GM19025 (cell line): ENCODE measurements at regions not wholly inside any gene's neighbourhood (a gene's known extent, or its start where the extent isn't known, plus 50 kb on each side); places are given as distances from the start of the nearest gene placed in this dataset.
A peak's percentile ranks its signal among the peaks of the same experiment; 100 is the strongest.
"Not testable (repeated sequence)": the region's sequence is repeated elsewhere in the genome, so short reads cannot be mapped to it uniquely, and the experiment has no call there.

Experiments used
- ATAC-seq: cut with Tn5 transposase; IDR thresholded peaks from one replicate; pipeline ENCODE4 v1.9.1; 2021; ENCODE audit warnings: mild to moderate bottlenecking, low read depth, moderate library complexity; ENCODE audit not compliant: unreplicated experiment

DNA sequence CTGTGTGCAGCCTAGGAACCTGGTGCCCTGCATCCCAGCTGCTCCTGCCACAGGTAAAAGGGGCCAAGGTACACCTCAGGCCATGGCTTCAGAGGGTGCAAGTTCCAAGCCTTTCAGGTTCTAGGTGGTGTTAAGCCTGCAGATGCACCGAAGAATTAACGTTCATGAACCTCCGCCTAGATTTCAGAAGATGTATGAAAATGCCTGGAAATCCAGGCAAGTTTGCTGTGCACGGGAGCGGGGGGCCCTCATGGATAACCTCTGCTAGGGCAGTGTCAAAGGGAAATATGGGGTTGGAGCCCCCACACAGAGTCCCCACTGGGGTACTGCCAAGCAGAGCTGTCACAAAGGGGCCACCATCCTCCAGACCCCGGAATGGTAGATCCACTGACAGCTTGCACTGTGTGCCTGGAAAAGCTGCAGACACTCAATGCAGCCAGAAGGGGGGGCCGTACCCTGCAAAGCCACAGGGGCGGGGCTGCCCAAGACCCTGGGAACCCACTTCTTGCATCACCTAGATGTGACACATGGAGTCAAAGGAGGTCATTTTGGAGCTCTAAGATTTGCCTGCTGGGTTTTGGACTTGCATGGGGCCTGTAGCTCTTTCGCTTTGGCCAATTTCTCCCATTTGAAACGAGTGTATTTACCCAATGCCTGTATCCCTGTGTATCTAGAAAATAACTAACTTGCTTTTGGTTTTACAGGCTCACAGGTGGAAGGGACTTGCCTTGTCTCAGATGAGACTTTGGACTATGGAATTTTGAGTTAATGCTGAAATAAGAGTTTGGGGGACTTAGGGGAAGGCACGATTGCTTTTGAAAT is 145.2 kb upstream of the C1QTNF3 start:
- ATAC-seq = not testable (repeated sequence)

DNA sequence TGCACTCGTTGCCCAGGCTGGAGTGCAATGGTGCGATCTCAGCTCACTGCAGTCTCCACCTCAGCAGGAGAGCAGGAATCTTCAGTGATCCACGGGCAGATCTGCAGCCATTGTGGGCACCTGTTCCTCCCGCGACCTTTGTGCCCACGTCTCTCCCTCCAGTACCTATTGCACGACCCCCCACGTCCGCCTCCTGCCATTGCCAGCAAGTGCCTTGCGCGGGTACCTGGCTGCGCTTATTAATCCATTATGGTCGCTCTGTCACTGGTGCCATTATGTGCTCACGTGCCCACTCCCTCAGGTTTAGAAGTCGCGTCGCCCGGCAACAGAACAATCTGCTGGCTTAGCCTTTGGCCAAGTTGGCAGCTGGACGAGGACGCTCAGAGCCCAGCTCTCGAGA is 146.2 kb upstream of the C1QTNF3 start:
- ATAC-seq = not testable (repeated sequence)

DNA sequence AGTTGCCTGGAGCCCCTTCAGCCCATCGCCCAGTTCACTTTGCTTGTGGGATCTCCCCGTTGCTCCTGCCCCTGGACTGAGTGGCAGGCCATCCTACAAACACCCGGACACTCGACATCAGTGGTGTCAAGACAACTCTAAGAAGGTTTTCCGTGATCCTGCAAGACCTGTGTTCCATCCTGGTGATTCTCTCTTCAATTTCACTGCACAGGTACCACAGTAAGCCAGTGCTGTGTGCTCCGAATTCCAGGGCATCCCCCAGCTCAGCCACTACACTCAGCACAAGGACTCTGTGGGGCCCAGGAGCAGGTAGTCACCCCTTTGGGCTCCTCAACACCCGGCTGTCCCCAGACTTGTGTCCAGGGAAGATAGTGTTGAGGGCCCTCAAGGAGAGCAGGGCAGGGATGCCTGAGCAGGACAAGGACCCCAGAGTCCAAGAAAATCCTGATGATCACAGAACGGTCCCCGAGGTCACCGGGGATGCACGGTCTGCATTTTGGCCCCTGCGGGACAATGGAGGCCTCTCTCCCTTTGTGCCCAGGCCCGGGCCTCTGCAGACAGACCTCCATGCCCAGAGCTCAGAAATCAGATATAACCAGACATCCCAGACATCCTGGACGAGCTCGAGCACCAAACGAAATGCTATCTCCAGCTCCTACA is 146.9 kb upstream of the C1QTNF3 start:
- not testable (repeated sequence) for ATAC-seq

DNA sequence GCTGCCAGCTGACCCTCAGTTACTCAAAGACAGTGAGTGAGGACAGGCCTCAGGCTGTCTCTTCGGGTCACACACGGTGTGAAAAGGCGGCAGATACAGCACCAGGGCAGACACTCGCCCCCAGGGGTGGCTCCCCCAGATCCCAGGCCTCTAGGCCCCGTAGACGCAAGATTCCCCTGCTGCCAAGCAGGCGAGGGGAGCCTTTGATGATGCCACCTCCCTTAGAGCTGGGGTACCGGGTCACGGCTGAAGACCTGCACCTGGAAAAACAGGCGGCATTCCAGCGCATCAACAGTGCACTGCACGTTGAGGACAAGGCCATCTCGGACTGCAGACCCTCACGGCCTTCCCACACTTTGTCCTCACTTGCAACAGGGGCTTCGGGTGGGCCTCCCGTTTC is 147.5 kb upstream of the C1QTNF3 start:
- ATAC-seq = not testable (repeated sequence)

DNA sequence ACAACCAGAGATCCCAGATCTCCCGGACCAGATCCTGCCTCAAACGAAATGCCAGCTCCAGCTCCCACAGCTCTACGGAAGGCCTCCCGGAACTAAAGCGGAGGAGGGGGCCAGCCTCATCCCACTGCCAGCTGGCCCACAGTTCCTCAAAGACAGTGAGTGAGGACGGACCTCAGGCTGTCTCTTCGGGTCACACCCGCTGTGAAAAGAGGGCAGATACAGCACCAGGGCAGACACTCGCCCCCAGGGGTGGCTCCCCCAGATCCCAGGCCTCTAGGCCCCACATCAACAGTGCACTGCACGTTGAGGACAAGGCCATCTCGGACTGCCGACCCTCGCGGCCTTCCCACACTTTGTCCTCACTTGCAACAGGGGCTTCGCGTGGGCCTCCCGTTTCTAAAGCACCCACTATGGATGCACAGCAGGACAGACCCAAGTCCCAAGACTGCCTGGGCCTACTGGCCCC is 148.3 kb upstream of the C1QTNF3 start:
- not testable (repeated sequence) for ATAC-seq

DNA sequence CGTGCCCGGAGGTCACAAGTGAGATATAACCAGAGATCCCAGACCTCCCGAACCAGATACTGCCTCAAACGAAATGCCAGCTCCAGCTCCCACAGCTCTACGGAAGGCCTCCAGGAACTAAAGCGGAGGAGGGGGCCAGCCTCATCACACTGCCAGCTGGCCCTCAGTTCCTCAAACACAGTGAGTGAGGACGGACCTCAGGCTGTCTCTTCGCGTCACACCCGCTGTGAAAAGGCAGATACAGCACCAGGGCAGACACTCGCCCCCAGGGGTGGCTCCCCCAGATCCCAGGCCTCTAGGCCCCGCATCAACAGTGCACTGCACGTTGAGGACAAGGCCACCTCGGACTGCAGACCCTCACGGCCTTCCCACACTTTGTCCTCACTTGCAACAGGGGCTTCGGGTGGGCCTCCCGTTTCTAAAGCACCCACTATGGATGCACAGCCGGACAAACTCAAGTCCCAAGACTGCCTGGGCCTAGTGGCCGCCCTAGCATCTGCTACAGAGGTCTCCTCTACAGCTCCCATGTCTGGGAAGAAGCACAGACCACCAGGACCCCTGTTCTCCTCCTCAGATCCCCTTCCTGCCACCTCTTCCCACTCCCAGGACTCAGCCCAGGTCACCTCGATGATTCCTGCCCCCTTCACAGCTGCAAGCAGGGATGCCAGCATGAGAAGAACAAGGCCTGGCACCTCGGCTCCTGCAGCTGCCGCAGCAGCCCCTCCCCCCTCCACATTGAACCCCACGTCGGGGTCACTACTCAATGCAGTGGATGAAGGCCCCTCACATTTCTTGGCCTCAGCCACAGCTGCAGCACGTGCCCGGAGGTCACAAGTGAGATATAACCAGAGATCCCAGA is 149.3 kb upstream of the C1QTNF3 start:
- not testable (repeated sequence) for ATAC-seq

DNA sequence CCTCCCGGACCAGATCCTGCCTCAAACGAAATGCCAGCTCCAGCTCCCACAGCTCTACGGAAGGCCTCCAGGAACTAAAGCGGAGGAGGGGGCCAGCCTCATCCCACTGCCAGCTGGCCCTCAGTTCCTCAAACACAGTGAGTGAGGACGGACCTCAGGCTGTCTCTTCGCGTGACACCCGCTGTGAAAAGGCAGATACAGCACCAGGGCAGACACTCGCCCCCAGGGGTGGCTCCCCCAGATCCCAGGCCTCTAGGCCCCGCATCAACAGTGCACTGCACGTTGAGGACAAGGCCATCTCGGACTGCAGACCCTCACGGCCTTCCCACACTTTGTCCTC is 149.9 kb upstream of the C1QTNF3 start:
- ATAC-seq = not testable (repeated sequence)

DNA sequence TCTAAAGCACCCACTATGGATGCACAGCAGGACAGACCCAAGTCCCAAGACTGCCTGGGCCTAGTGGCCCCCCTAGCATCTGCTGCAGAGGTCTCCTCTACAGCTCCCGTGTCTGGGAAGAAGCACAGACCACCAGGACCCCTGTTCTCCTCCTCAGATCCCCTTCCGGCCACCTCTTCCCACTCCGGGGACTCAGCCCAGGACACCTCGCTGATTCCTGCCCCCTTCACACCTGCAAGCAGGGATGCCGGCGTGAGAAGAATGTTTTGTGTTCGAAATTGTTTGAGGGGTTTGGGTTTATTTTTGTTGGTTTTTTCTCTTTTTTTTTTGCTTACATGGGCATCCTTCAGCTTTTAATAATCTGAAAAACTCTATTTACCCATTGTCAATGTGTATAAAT is 150.3 kb upstream of the C1QTNF3 start:
- not testable (repeated sequence) for ATAC-seq

DNA sequence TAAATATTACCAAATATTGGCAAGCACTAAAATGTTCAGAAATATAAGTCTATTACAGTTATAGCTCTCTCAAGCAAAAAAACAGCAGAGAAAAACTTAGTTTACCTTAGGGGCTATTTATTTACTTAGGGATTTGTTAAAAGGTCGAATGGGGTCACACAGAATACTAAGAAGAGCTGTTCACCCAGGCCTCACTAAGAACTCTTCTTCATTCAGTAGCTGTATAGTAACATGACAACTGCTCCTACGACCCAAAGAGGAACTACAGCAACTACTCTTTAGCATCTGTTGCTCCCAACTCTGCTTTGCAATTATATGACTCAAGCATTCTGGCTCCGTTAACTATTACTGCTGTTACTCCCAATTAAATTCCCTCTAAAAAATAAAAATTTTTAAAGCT is 150.8 kb upstream of the C1QTNF3 start:
- not testable (repeated sequence) for ATAC-seq

DNA sequence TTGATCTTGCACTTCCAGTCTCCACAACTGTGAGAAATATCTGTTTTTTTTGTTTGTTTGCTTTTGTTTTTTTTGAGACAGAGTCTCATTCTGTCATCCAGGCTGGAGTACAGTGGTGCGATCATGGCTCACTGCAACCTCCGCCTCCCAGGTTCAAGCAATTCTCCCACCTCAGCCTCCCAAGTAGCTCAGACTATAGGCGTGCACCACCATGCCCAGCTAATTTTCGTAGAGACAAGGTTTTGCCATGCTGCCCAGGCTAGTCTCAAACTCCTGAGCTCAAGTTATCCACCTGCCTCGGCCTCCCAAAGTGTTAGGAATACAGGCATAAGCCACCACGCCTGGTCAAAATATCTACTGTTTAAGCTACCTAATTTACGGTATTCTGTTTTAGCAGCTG is 153.1 kb upstream of the C1QTNF3 start:
- ATAC-seq = not testable (repeated sequence)

DNA sequence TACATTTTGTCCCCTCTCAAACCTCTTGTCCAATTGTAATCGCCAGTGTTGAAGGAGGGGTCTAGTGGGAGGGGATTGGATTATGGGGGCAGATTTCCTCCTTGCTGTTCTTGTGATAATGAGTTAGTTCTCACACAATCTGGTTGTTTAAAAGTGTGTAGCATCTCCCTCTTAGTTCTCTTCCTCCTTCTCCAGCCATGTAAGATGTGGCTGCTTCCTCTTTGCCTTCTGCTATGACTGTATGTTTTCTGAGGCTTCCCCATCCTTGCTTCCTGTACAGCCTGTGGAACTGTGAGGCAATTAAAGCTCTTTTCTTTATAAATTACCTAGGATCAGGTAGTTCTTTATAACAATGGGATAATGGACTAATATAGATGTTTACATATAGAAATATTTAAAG is 162.3 kb upstream of the C1QTNF3 start:
- ATAC-seq = not testable (repeated sequence)

DNA sequence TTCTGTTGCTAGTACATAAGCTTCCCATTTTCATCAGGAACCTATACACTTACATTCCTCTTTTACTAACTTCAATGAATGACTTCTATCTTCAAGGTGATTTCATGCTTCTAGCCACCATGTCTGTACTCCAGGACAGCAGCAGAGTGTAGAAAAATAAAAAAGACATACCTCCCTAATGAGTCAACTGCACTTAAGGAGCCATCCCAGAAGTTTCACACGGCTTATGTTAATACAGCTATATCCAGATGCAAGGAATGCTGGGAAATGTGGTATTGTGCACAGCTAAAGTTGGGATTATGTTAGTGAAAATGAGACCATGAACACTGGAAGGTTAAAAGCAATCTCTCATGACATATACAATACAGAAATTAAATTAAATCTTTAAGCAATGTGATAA is 174.4 kb upstream of the C1QTNF3 start:
- not testable (repeated sequence) for ATAC-seq

DNA sequence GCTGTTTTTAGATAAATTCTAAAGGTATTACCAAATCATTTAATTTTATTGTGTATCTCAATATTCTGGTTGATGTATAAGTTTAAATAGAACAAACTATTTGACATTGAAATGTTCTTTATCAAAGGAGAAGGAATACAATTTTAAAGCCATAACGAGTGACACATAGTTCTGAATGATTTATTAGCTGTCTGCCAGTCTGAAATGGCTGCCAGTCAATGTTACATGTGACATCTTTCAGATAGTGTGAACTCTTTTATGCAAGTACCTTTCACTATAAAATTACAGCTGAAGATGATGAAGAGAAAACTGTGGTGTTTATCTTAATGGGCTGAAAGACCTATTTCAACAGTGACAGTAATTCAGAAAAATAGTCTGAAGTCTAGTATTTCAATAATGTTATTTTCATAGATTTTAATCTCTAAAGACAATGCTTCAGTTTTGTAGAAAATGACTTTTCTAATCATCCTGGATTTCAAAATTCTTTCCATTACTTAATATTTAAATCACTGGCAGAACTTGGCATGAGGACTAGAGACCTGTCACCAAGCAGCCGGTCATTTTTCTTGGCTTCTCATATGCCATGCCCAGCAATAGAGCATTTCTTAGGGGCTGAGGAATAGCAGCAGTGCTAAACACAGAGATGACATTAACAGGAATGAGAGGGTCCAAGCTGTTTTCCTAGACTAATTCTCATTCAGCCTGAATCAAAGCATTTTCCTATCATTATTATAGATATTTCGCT is 178.5 kb upstream of the C1QTNF3 start:
- ATAC-seq = not testable (repeated sequence)

DNA sequence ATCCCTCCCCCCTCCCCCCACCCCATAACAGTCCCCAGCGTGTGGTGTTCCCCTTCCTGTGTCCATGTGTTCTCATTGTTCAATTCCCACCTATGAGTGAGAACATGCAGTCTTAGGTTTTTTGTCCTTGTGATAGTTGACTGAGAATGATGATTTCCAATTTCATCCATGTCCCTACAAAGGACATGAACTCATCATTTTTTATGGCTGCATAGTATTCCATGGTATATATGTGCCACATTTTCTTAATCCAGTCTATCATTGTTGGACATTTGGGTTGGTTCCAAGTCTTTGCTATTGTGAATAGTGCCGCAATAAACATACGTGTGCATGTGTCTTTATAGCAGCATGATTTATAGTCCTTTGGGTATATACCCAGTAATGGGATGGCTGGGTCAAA is 180.1 kb upstream of the C1QTNF3 start:
- not testable (repeated sequence) for ATAC-seq

DNA sequence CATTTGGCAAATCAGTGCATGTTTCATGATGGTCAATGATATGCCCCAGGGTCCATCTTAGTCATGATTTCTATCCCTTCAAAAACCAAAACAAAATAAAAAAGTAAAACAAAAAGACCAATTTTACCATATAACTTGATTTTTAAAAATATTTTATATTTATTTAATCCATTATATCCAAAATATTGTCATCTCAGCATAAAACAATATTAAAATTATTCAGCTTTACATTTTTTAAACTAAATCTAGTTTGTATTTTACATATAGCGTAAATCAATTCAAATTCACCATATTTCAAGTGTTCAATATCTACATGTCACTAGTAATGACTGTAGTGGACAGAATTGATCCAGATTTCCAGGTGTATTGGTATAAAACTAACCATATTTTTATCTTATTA is 187.4 kb upstream of the C1QTNF3 start:
- ATAC-seq = not testable (repeated sequence)

DNA sequence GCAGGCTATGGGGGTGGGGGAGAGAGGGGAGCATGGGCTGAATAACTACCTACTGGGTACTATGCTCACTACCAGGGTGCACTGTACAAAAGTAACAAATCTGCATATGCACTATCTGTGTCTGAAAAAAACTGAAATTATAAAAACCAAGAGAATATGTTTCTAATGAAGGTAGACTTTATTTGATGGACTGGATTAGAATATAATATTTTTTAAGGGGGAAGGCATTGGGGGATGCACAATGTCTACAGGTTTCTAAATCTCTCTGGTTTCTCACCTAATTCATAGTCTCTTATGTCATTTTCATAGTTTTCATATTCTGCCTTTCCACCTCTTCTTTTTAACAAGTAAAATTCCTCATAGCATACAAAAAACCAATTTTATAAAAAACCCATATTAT is 200.8 kb upstream of the C1QTNF3 start:
- ATAC-seq = not testable (repeated sequence)

DNA sequence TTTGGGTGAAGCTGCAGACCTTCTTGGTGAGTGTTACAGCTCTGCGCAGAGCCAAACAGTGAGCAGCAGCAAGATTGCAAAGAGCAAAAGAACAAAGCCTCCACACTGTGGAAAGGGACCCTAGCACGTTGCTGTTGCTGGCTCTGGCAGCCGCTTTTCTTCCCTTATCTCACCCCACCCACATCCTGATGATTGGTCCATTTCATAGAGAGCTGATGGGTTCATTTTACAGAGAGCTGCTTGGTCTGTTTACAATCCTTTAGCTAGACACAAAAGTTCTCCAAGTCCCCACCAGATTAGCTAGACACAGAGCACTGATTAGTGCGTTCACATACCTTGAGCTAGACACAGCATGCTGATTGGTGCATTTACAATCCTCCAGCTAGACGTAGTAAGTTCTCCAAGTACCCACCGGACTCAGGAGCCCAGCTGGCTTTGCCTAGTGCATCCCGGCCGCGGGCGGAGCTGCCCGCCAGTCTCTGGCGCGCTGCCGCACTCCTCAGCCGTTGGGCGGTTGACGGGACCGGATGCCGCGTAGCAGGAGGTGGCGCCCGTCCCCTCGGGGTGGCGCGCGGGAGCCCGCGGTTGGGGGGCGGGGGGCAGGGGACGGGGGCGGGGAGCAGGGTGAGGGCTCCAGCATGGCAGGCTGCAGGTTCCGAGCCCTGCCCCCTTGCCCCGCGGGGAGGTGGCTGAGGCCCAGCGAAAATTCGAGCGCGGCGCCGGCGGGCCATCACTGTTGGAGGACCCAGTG is 201.4 kb upstream of the C1QTNF3 start:
- peak; percentile 75 for ATAC-seq

DNA sequence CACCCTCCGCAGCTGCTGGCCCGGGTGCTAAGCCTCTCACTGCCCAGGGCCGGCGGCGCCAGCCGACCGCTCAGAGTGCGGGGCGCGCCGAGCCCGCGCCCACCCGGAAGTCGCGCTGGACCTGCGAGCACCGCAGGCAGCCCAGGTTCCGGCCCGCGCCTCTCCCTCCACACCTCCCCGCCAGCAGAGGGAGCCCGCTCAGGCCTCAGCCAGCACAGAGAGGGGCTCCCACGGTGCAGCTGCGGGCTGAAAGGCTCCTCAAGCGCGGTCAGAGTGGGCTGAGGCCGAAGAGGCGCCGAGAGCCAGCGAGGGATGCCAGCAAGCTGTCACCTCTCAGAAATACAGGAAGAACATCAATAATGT is 202.0 kb upstream of the C1QTNF3 start:
- peak; percentile 89 for ATAC-seq

DNA sequence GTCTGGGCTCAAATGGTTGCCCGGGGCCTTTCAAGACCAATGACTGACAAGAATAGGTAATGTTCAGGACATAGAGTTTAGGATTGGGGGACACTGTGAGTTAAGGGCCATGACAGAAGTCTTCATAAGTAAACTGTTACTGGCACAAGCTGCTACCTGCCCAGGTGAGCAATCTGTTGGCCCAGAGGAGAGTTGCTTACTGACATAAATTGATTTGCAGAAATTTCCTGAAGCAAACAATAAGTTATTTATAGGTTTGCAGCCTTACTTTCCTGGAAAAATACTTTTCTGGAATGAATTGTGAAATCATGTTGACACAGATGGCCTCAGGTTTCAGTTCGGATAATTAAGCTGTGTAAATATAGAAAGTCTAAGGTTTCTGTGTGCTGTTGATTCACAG is 202.8 kb upstream of the C1QTNF3 start:
- ATAC-seq = not testable (repeated sequence)

DNA sequence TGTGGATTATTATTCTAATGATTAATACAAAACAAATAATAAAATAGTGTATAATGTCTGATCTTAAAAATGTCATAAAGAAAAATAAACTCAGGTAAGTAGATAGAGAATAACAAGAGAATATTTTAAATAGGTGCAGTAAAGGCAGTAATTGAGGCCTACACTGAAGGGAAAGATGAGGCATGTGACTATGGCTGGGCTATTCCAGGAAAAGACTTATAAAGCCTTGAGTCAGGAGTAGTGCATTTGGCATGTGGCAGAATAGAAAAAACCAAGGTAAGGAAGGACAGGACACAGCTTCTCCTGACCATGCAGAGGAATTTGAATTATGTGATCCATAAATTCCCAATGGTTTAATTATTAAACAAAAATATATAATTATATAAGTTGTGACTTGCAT is 215.6 kb upstream of the C1QTNF3 start:
- not testable (repeated sequence) for ATAC-seq
